ENCODE measurements at regions not wholly inside any gene's neighbourhood (a gene's known extent, or its start where the extent isn't known, plus 50 kb on each side); places are given as distances from the start of the nearest gene placed in this dataset.

GRCh38 chr19:28971513-28971912, 241.4 kb downstream of the UQCRFS1 start:
- TF ChIP-seq CTCF (IDR thresholded peaks at IDR 0.05; ENCODE audit: insufficient read depth, low read length): no peak
- no peak for TF ChIP-seq SPI1 (IDR thresholded peaks at IDR 0.05; ENCODE audit: borderline replicate concordance, low read depth)
- no peak for TF ChIP-seq REST (IDR thresholded peaks at IDR 0.05; ENCODE audit: insufficient replicate concordance, low read depth)
